Neuronal stem cell (in vitro differentiated cells): ENCODE measurements at regions not wholly inside any gene's neighbourhood (a gene's known extent, or its start where the extent isn't known, plus 50 kb on each side); places are given as distances from the start of the nearest gene placed in this dataset.

Source experiments
- DNase-seq: peaks from one replicate; pipeline ENCODE4 v3.0.0-alpha.2; 2013; ENCODE audit warnings: low spot score
- H2AFZ ChIP-seq: one replicate; pipeline ENCODE4 v1.6.1; 2013; ENCODE audit warnings: mild to moderate bottlenecking, low read length, inconsistent platforms
- H2AK5ac ChIP-seq: 2 replicates; pipeline ENCODE4 v1.6.1; 2013; ENCODE audit warnings: low read depth, mild to moderate bottlenecking, inconsistent platforms, low read length, moderate library complexity, mixed read lengths
- H2BK120ac ChIP-seq: 2 replicates; pipeline ENCODE4 v1.6.1; 2013; ENCODE audit warnings: low read depth, mild to moderate bottlenecking, inconsistent platforms, low read length, moderate library complexity, mixed read lengths
- H2BK12ac ChIP-seq: one replicate; pipeline ENCODE4 v1.6.1; 2013; ENCODE audit warnings: low read length, inconsistent platforms
- H2BK15ac ChIP-seq: 2 replicates; pipeline ENCODE4 v1.6.1; 2013; ENCODE audit warnings: mild to moderate bottlenecking, low read length, inconsistent platforms, mixed read lengths
- H2BK5ac ChIP-seq: one replicate; pipeline ENCODE4 v1.6.1; 2013; ENCODE audit warnings: inconsistent platforms, mild to moderate bottlenecking, low read length, moderate library complexity
- H3K14ac ChIP-seq: one replicate; pipeline ENCODE4 v1.6.1; 2013; ENCODE audit warnings: low read length, inconsistent platforms
- H3K18ac ChIP-seq: 2 replicates; pipeline ENCODE4 v1.6.1; 2013; ENCODE audit warnings: low read length, inconsistent platforms
- H3K23ac ChIP-seq: 2 replicates; pipeline ENCODE4 v1.6.1; 2013; ENCODE audit warnings: low read depth, mild to moderate bottlenecking, mixed read lengths, low read length, inconsistent platforms; ENCODE audit not compliant: poor library complexity
- H3K27ac ChIP-seq: replicated peaks from 3 replicates; pipeline ENCODE4 v1.5.1; 2013; ENCODE audit warnings: low read length, inconsistent platforms
- H3K27me3 ChIP-seq, 3 experiments: 2 replicates each; pipeline ENCODE4 v1.6.1; 2013; ENCODE audit warnings: low read length in 3 of 3, mild to moderate bottlenecking in 2 of 3, inconsistent platforms in 1 of 3, low read depth in 1 of 3, mixed read lengths in 1 of 3, moderate library complexity in 1 of 3; ENCODE audit not compliant: control insufficient read depth in 3 of 3, insufficient read depth in 3 of 3
- H3K36me3 ChIP-seq, 2 donors: replicated peaks in 1 of 2; 2 replicates each; pipeline ENCODE4 v1.6.1; 2013; ENCODE audit warnings: low read length in 2 of 2; ENCODE audit not compliant: control insufficient read depth in 2 of 2, insufficient read depth in 2 of 2
- H3K4ac ChIP-seq: 2 replicates; pipeline ENCODE4 v1.6.1; 2013; ENCODE audit warnings: inconsistent platforms, mild to moderate bottlenecking, low read length, moderate library complexity
- H3K4me1 ChIP-seq, 2 donors: 1 replicate in 1 of 2; 2 replicates in 1 of 2; pipeline ENCODE4 v1.6.1; 2013; ENCODE audit warnings: low read length in 2 of 2, low read depth in 1 of 2; ENCODE audit not compliant: control insufficient read depth in 2 of 2, insufficient read depth in 1 of 2
- H3K4me2 ChIP-seq: one replicate; pipeline ENCODE4 v1.6.1; 2013; ENCODE audit warnings: mild to moderate bottlenecking, low read length, inconsistent platforms; ENCODE audit not compliant: insufficient read depth, poor library complexity, severe bottlenecking
- H3K4me3 ChIP-seq, 2 donors: 2 replicates each; pipeline ENCODE4 v1.5.1; 2013; ENCODE audit warnings: low read length in 2 of 2, mild to moderate bottlenecking in 2 of 2, inconsistent platforms in 1 of 2, moderate library complexity in 1 of 2
- H3K79me1 ChIP-seq: one replicate; pipeline ENCODE4 v1.6.1; 2013; ENCODE audit warnings: low read depth, mild to moderate bottlenecking, inconsistent platforms, low read length, moderate library complexity
- H3K9ac ChIP-seq: one replicate; pipeline ENCODE4 v1.6.1; 2013; ENCODE audit warnings: mild to moderate bottlenecking, low read depth, low read length, inconsistent platforms; ENCODE audit not compliant: poor library complexity
- H3K9me3 ChIP-seq, 2 donors: replicated peaks in 1 of 2; 2 replicates each; pipeline versions ENCODE3 to v1.6.1; 2013; ENCODE audit warnings: low read length in 2 of 2, mild to moderate bottlenecking in 2 of 2, inconsistent platforms in 1 of 2, low read depth in 1 of 2, mixed read lengths in 1 of 2, moderate library complexity in 1 of 2; ENCODE audit not compliant: control insufficient read depth in 2 of 2, insufficient read depth in 1 of 2
- H4K8ac ChIP-seq: one replicate; pipeline ENCODE4 v1.6.1; 2013; ENCODE audit warnings: low read depth, mild to moderate bottlenecking, inconsistent platforms, low read length, moderate library complexity
- H4K91ac ChIP-seq: one replicate; pipeline ENCODE4 v1.6.1; 2013; ENCODE audit warnings: low read length, low read depth, mild to moderate bottlenecking, inconsistent platforms; ENCODE audit not compliant: poor library complexity
- WGBS, 2 donors: extraction: QIAGEN DNeasy Blood & Tissue Kit; methylation state at CpG; one replicate each; pipeline ENCODE4 v1.1.7; 2013; ENCODE audit warnings: missing lambda C conversion rate in 2 of 2, mixed read lengths in 1 of 2; ENCODE audit not compliant: insufficient read length in 2 of 2, insufficient replicate concordance in 1 of 2; ENCODE audit errors: extremely low coverage in 2 of 2; 5-methylcytosine and 5-hydroxymethylcytosine counted together

DNA sequence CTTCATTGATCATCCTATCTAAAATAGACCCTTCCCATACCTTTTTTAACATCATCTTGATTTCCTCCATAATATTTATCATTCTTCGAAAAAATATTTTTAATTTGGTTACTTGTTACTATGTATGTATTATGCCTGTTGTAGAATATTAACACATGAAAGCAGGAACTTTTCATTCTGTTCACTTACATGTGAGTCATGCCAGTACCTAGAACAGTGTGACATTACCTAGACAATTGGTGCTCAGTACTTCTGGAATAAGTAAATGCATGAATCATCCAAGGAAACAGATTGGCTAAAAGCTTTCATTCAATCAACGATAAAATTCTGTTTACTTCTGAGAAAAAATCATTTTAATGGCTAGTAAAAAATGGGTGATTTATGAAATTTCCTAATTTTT is 76.4 kb downstream of the CXXC4 start:
- Histone ChIP-seq H3K9ac (no peak overlapping the region), H2AK5ac (no peak overlapping the region), H3K36me3 (no peaks in the 10 kb centered on the region), H3K27ac (no peak overlapping the region), H3K14ac (no peak overlapping the region), H2BK120ac (no peak overlapping the region), H3K4ac (no peak overlapping the region), H3K79me1 (no peaks in the 10 kb centered on the region), H3K4me1 (peaks cover 11 to 32% of the 10 kb centered on the region in 2 donors), H4K91ac (no peak overlapping the region), H3K18ac (no peak overlapping the region), H3K23ac (no peak overlapping the region), H3K4me2 (no peak overlapping the region), H4K8ac (no peak overlapping the region), H3K27me3 (no peaks in the 10 kb centered on the region), H2BK5ac (no peak overlapping the region), H2BK12ac (no peak overlapping the region), H2AFZ (no peak overlapping the region), H3K4me3 (no peak overlapping the region), H2BK15ac (no peak overlapping the region), H3K9me3 (no peaks in the 10 kb centered on the region)
- no peak for DNase-seq
- 100% methylated on average over 1 of the region's 2 CpGs for WGBS, 2 donors

GRCh38 chr4:104417357-104417882 is 77.3 kb downstream of the CXXC4 start:
- WGBS, 2 donors = no CpG with 5 or more reads among the region's 3 CpGs
- Histone ChIP-seq H2BK5ac (no peak overlapping the region), H3K4ac (no peak overlapping the region), H3K4me3 (no peak overlapping the region), H3K9me3 (no peaks in the 10 kb centered on the region), H3K4me1 (peaks cover 11 to 30% of the 10 kb centered on the region in 2 donors), H3K14ac (no peak overlapping the region), H2AK5ac (no peak overlapping the region), H3K36me3 (no peaks in the 10 kb centered on the region), H3K4me2 (no peak overlapping the region), H3K27me3 (no peaks in the 10 kb centered on the region), H3K27ac (no peak overlapping the region), H3K9ac (no peak overlapping the region), H2BK15ac (no peak overlapping the region), H3K23ac (no peak overlapping the region), H3K18ac (no peak overlapping the region), H4K8ac (no peak overlapping the region), H2BK120ac (no peak overlapping the region), H2AFZ (peak overlapping the region; percentile 72), H2BK12ac (no peak overlapping the region), H3K79me1 (no peaks in the 10 kb centered on the region), H4K91ac (no peak overlapping the region)
- no peak for DNase-seq

GRCh38 chr4:104416725-104417356 is 77.9 kb downstream of the CXXC4 start:
- no peak overlapping the region for H3K4ac ChIP-seq
- H3K4me2 ChIP-seq = no peak overlapping the region
- no peaks in the 10 kb centered on the region for H3K36me3 ChIP-seq
- no peak overlapping the region for H3K27ac ChIP-seq
- H3K79me1 ChIP-seq = no peaks in the 10 kb centered on the region
- H4K91ac ChIP-seq = no peak overlapping the region
- no peak overlapping the region for H2BK12ac ChIP-seq
- H4K8ac ChIP-seq = no peak overlapping the region
- H3K4me3 ChIP-seq = no peak overlapping the region
- H2BK120ac ChIP-seq = no peak overlapping the region
- DNase-seq = no peak
- no peaks in the 10 kb centered on the region for H3K27me3 ChIP-seq
- peaks cover 10 to 25% of the 10 kb centered on the region in 2 donors for H3K4me1 ChIP-seq
- H3K9me3 ChIP-seq = no peaks in the 10 kb centered on the region
- H3K18ac ChIP-seq = no peak overlapping the region
- no peak overlapping the region for H3K23ac ChIP-seq
- no peak overlapping the region for H3K14ac ChIP-seq
- H2AFZ ChIP-seq = peak overlapping the region; percentile 72
- no peak overlapping the region for H2BK5ac ChIP-seq
- no peak overlapping the region for H2AK5ac ChIP-seq
- no peak overlapping the region for H3K9ac ChIP-seq
- no peak overlapping the region for H2BK15ac ChIP-seq

- Histone ChIP-seq H3K27me3 (no peaks in the 10 kb centered on the region), H3K4me3 (no peak overlapping the region), H2BK120ac (no peak overlapping the region), H4K8ac (no peak overlapping the region), H3K27ac (no peak overlapping the region), H3K4me1 (peaks cover 6 to 14% of the 10 kb centered on the region in 2 donors), H4K91ac (no peak overlapping the region), H2BK5ac (no peak overlapping the region), H3K4me2 (no peak overlapping the region), H2BK12ac (no peak overlapping the region), H3K23ac (no peak overlapping the region), H3K9me3 (no peaks in the 10 kb centered on the region), H3K4ac (no peak overlapping the region), H2BK15ac (no peak overlapping the region), H3K79me1 (no peaks in the 10 kb centered on the region), H3K36me3 (no peaks in the 10 kb centered on the region), H2AFZ (no peak overlapping the region), H3K14ac (no peak overlapping the region), H3K9ac (no peak overlapping the region), H2AK5ac (no peak overlapping the region), H3K18ac (no peak overlapping the region)
- no peak for DNase-seq
Measured at GRCh38 chr4:104413487-104413886, 81.2 kb downstream of the CXXC4 start.
